ENCODE measurements at regions not wholly inside any gene's neighbourhood (a gene's known extent, or its start where the extent isn't known, plus 50 kb on each side); places are given as distances from the start of the nearest gene placed in this dataset.

- DNase-seq (ENCODE audit: low read depth): no peak
- no peak overlapping the region for H3K4me3 ChIP-seq (ENCODE audit: low read length)
- TF ChIP-seq CTCF (conservative IDR thresholded peaks at IDR 0.05; ENCODE audit: low read depth, low read length): no peak
These were observed 152.9 kb upstream of the NDN start for GRCh38 chr15:23839893-23840474.

GRCh38 chr15:23846218-23846617 lies 159.1 kb upstream of the NDN start:
- TF ChIP-seq CTCF (conservative IDR thresholded peaks at IDR 0.05; ENCODE audit: low read depth, low read length): no peak
- no peak for DNase-seq (ENCODE audit: low read depth)
- no peak overlapping the region for H3K4me3 ChIP-seq (ENCODE audit: low read length)

GRCh38 chr15:23850666-23851065 lies 163.6 kb upstream of the NDN start:
- DNase-seq (ENCODE audit: low read depth): no peak
- no peak overlapping the region for H3K4me3 ChIP-seq (ENCODE audit: low read length)
- no peak for TF ChIP-seq CTCF (conservative IDR thresholded peaks at IDR 0.05; ENCODE audit: low read depth, low read length)

- no peak for TF ChIP-seq CTCF (conservative IDR thresholded peaks at IDR 0.05; ENCODE audit: low read depth, low read length)
- no peak overlapping the region for H3K4me3 ChIP-seq (ENCODE audit: low read length)
- no peak for DNase-seq (ENCODE audit: low read depth)
These were observed 164.8 kb upstream of the NDN start for GRCh38 chr15:23851921-23852320.

GRCh38 chr15:23853286-23853685 lies 166.2 kb upstream of the NDN start:
- TF ChIP-seq CTCF (conservative IDR thresholded peaks at IDR 0.05; ENCODE audit: low read depth, low read length): no peak
- DNase-seq (ENCODE audit: low read depth): no peak
- no peak overlapping the region for H3K4me3 ChIP-seq (ENCODE audit: low read length)

- TF ChIP-seq CTCF (conservative IDR thresholded peaks at IDR 0.05; ENCODE audit: low read depth, low read length): no peak
- DNase-seq (ENCODE audit: low read depth): no peak
- no peak overlapping the region for H3K4me3 ChIP-seq (ENCODE audit: low read length)
These were observed 167.3 kb upstream of the NDN start for GRCh38 chr15:23854203-23854911.
